Activated CD4-positive, alpha-beta memory T cell treated with anti-CD3 and anti-CD28 coated beads, Interleukin-2, amount 10 ng/mL, durations not matched to agents 7 days and 5 days (primary cell): ENCODE measurements at regions not wholly inside any gene's neighbourhood (a gene's known extent, or its start where the extent isn't known, plus 50 kb on each side); places are given as distances from the start of the nearest gene placed in this dataset.

Experiments used
- CTCF ChIA-PET: fragments of 350-600 bp; sonication (Branson Sonifier 250); formaldehyde crosslinking; loops from one replicate; lab custom pipeline; 2021; ENCODE audit warnings: antibody characterized with exemption, inconsistent platforms; lab: Charles Lee
- POLR2A ChIA-PET: fragments of 350-600 bp; sonication (Branson Sonifier 250); formaldehyde crosslinking; loops from one replicate; lab custom pipeline; 2021; ENCODE audit warnings: antibody characterized with exemption; lab: Charles Lee
- DNase-seq: peaks from one replicate; pipeline ENCODE4 v3.0.0-alpha.2; 2020
- H3K27ac Mint-ChIP-seq: one replicate; pipeline ENCODE4 v1.8.0; 2021; ENCODE audit warnings: mild to moderate bottlenecking, mixed read lengths
- H3K27me3 Mint-ChIP-seq: one replicate; pipeline ENCODE4 v1.8.0; 2021; ENCODE audit warnings: mixed read lengths
- H3K36me3 Mint-ChIP-seq: one replicate; pipeline ENCODE4 v1.8.0; 2021; ENCODE audit warnings: low read depth, mixed read lengths
- H3K4me1 Mint-ChIP-seq: one replicate; pipeline ENCODE4 v1.8.0; 2021; ENCODE audit warnings: mixed read lengths
- H3K4me3 Mint-ChIP-seq: one replicate; pipeline ENCODE4 v1.8.0; 2021; ENCODE audit warnings: mild to moderate bottlenecking, mixed read lengths
- H3K9me3 Mint-ChIP-seq: one replicate; pipeline ENCODE4 v1.8.0; 2021; ENCODE audit warnings: mixed read lengths

GRCh38 chr15:35929740-35930444 is 383.9 kb upstream of the DPH6 start:
- H3K27me3 Mint-ChIP-seq = no peaks in the 10 kb centered on the region
- H3K36me3 Mint-ChIP-seq = no peaks in the 10 kb centered on the region
- no peak overlapping the region for H3K4me3 Mint-ChIP-seq
- no peaks in the 10 kb centered on the region for H3K4me1 Mint-ChIP-seq
- CTCF ChIA-PET = no interaction called here
- DNase-seq = no peak
- no peak overlapping the region for H3K27ac Mint-ChIP-seq
- no peaks in the 10 kb centered on the region for H3K9me3 Mint-ChIP-seq
- POLR2A ChIA-PET = no interaction called here

- Mint-ChIP-seq H3K4me1 (no peaks in the 10 kb centered on the region), H3K4me3 (no peak overlapping the region), H3K36me3 (no peaks in the 10 kb centered on the region), H3K9me3 (no peaks in the 10 kb centered on the region), H3K27ac (no peak overlapping the region), H3K27me3 (no peaks in the 10 kb centered on the region)
- POLR2A ChIA-PET = no interaction called here
- DNase-seq = no peak
- CTCF ChIA-PET = no interaction called here
These were observed 385.9 kb upstream of the DPH6 start for GRCh38 chr15:35931799-35932341.

- Mint-ChIP-seq H3K27ac (no peak overlapping the region), H3K4me3 (no peak overlapping the region), H3K4me1 (no peaks in the 10 kb centered on the region), H3K27me3 (no peaks in the 10 kb centered on the region), H3K9me3 (no peaks in the 10 kb centered on the region), H3K36me3 (no peaks in the 10 kb centered on the region)
- CTCF ChIA-PET = no interaction called here
- POLR2A ChIA-PET = no interaction called here
- DNase-seq = no peak
These were observed 386.6 kb upstream of the DPH6 start for GRCh38 chr15:35932531-35932930.

GRCh38 chr15:35933531-35933930 is 387.6 kb upstream of the DPH6 start:
- H3K27me3 Mint-ChIP-seq = no peaks in the 10 kb centered on the region

GRCh38 chr15:35934383-35935049 is 388.6 kb upstream of the DPH6 start:
- Mint-ChIP-seq H3K9me3 (no peaks in the 10 kb centered on the region), H3K27ac (no peak overlapping the region), H3K36me3 (no peaks in the 10 kb centered on the region), H3K4me1 (no peaks in the 10 kb centered on the region), H3K4me3 (no peak overlapping the region), H3K27me3 (no peaks in the 10 kb centered on the region)
- ChIA-PET CTCF (no interaction called here), POLR2A (no interaction called here)
- no peak for DNase-seq

More at GRCh38 chr15:35933531-35933930, 387.6 kb upstream of the DPH6 start:
- ChIA-PET POLR2A (no interaction called here), CTCF (no interaction called here)
- no peak overlapping the region for H3K4me3 Mint-ChIP-seq
- no peak for DNase-seq
- H3K4me1 Mint-ChIP-seq = no peaks in the 10 kb centered on the region
- no peak overlapping the region for H3K27ac Mint-ChIP-seq
- no peaks in the 10 kb centered on the region for H3K9me3 Mint-ChIP-seq
- H3K36me3 Mint-ChIP-seq = no peaks in the 10 kb centered on the region

- POLR2A ChIA-PET = no interaction called here
These were observed 390.3 kb upstream of the DPH6 start for GRCh38 chr15:35936284-35936683.

GRCh38 chr15:35937380-35937779 is 391.4 kb upstream of the DPH6 start:
- no peaks in the 10 kb centered on the region for H3K4me1 Mint-ChIP-seq
- H3K27ac Mint-ChIP-seq = no peak overlapping the region
- H3K4me3 Mint-ChIP-seq = no peak overlapping the region
- CTCF ChIA-PET = no interaction called here
- DNase-seq = no peak
- H3K27me3 Mint-ChIP-seq = no peaks in the 10 kb centered on the region
- no peaks in the 10 kb centered on the region for H3K36me3 Mint-ChIP-seq
- H3K9me3 Mint-ChIP-seq = peaks cover 4% of the 10 kb centered on the region
- POLR2A ChIA-PET = no interaction called here

More at GRCh38 chr15:35936284-35936683, 390.3 kb upstream of the DPH6 start:
- Mint-ChIP-seq H3K4me1 (no peaks in the 10 kb centered on the region), H3K36me3 (no peaks in the 10 kb centered on the region), H3K4me3 (no peak overlapping the region), H3K27ac (no peak overlapping the region), H3K27me3 (no peaks in the 10 kb centered on the region), H3K9me3 (peaks cover 4% of the 10 kb centered on the region)
- no peak for DNase-seq
- CTCF ChIA-PET = no interaction called here

- ChIA-PET POLR2A (no interaction called here), CTCF (no interaction called here)
- H3K4me1 Mint-ChIP-seq = no peaks in the 10 kb centered on the region
These were observed 399.1 kb upstream of the DPH6 start for GRCh38 chr15:35944945-35945585.

GRCh38 chr15:35953424-35953823 is 407.5 kb upstream of the DPH6 start:
- no peaks in the 10 kb centered on the region for H3K36me3 Mint-ChIP-seq
- no peak for DNase-seq
- H3K27ac Mint-ChIP-seq = no peak overlapping the region
- ChIA-PET POLR2A (no interaction called here), CTCF (no interaction called here)
- H3K4me3 Mint-ChIP-seq = no peak overlapping the region
- H3K4me1 Mint-ChIP-seq = no peaks in the 10 kb centered on the region
- H3K9me3 Mint-ChIP-seq = no peaks in the 10 kb centered on the region
- H3K27me3 Mint-ChIP-seq = no peaks in the 10 kb centered on the region

More at GRCh38 chr15:35944945-35945585, 399.1 kb upstream of the DPH6 start:
- Mint-ChIP-seq H3K9me3 (peaks cover 6% of the 10 kb centered on the region), H3K36me3 (no peaks in the 10 kb centered on the region), H3K27me3 (no peaks in the 10 kb centered on the region), H3K27ac (no peak overlapping the region), H3K4me3 (no peak overlapping the region)
- no peak for DNase-seq

- Mint-ChIP-seq H3K4me3 (no peak overlapping the region), H3K36me3 (no peaks in the 10 kb centered on the region), H3K9me3 (no peaks in the 10 kb centered on the region), H3K4me1 (no peaks in the 10 kb centered on the region), H3K27me3 (no peaks in the 10 kb centered on the region), H3K27ac (no peak overlapping the region)
- POLR2A ChIA-PET = no interaction called here
- no peak for DNase-seq
- CTCF ChIA-PET = no interaction called here
These were observed 410.1 kb upstream of the DPH6 start for GRCh38 chr15:35956056-35956455.

GRCh38 chr15:35958021-35958420 is 412.1 kb upstream of the DPH6 start:
- H3K27ac Mint-ChIP-seq = no peak overlapping the region
- H3K27me3 Mint-ChIP-seq = no peaks in the 10 kb centered on the region
- H3K9me3 Mint-ChIP-seq = no peaks in the 10 kb centered on the region
- CTCF ChIA-PET = no interaction called here
- H3K36me3 Mint-ChIP-seq = no peaks in the 10 kb centered on the region
- POLR2A ChIA-PET = no interaction called here
- no peak overlapping the region for H3K4me3 Mint-ChIP-seq
- no peaks in the 10 kb centered on the region for H3K4me1 Mint-ChIP-seq
- DNase-seq = no peak

GRCh38 chr15:35958975-35959374 is 413.0 kb upstream of the DPH6 start:
- Mint-ChIP-seq H3K36me3 (no peaks in the 10 kb centered on the region), H3K27ac (no peak overlapping the region), H3K9me3 (no peaks in the 10 kb centered on the region), H3K4me1 (no peaks in the 10 kb centered on the region), H3K4me3 (no peak overlapping the region), H3K27me3 (no peaks in the 10 kb centered on the region)
- DNase-seq = no peak
- ChIA-PET POLR2A (no interaction called here), CTCF (no interaction called here)

- Mint-ChIP-seq H3K27ac (no peak overlapping the region), H3K36me3 (no peaks in the 10 kb centered on the region), H3K9me3 (no peaks in the 10 kb centered on the region), H3K4me1 (no peaks in the 10 kb centered on the region), H3K4me3 (no peak overlapping the region), H3K27me3 (no peaks in the 10 kb centered on the region)
- no peak for DNase-seq
- CTCF ChIA-PET = no interaction called here
- POLR2A ChIA-PET = no interaction called here
These were observed 417.4 kb upstream of the DPH6 start for GRCh38 chr15:35963326-35963725.
